ENCODE measurements at regions not wholly inside any gene's neighbourhood (a gene's known extent, or its start where the extent isn't known, plus 50 kb on each side); places are given as distances from the start of the nearest gene placed in this dataset.

DNA sequence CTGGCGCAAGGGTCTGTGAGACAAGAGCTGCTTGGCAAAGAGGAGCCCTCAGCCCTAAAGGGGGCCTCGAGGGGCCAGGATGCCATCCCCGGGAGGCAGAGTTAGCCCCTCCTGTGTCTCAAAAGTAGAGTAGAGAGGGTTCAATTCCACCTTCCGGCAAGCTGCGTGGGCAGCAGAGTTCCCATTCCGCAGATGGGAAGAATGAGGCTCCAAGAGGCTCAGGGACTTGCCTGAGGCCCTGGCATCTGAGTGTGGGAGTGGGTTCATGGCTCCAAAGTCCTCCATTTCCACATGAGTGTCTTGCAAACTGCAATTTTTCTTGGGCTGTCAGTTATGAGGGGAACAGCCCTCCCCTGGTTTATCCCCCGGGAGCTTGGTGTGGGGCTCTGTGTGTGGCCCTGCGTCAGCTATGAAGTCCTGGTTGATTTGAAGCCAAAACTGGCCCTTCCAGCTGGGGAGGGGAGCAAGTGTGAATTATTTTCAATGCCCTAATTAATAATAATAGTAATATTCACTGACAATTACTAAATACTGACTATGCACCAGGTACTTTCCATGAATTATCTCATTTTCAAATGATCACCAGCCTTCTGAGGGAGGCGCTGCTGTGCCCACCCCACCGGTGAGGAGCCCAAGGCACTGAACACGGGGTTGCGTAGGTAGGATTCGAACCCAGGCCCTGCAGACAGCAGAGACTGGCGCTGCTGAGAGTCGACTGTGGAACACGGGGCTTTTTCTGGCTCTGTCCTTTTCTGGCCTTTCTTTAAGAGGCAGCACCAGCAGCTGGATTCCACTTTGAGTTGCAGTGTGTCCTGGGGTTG, 153.0 kb upstream of the PTPN1 start:
- TF ChIP-seq, protein P1, sequence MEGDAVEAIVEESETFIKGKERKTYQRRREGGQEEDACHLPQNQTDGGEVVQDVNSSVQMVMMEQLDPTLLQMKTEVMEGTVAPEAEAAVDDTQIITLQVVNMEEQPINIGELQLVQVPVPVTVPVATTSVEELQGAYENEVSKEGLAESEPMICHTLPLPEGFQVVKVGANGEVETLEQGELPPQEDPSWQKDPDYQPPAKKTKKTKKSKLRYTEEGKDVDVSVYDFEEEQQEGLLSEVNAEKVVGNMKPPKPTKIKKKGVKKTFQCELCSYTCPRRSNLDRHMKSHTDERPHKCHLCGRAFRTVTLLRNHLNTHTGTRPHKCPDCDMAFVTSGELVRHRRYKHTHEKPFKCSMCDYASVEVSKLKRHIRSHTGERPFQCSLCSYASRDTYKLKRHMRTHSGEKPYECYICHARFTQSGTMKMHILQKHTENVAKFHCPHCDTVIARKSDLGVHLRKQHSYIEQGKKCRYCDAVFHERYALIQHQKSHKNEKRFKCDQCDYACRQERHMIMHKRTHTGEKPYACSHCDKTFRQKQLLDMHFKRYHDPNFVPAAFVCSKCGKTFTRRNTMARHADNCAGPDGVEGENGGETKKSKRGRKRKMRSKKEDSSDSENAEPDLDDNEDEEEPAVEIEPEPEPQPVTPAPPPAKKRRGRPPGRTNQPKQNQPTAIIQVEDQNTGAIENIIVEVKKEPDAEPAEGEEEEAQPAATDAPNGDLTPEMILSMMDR (optimal IDR thresholded peaks at IDR 0.05 in 1 of 3, IDR thresholded peaks at IDR 0.05 in 1 of 3, conservative IDR thresholded peaks at IDR 0.05 in 1 of 3; ENCODE audit: extremely low read depth in 1 of 3, insufficient read depth in 2 of 3, low read length in 3 of 3): no peak
- no peak for TF ChIP-seq EZH2 (IDR thresholded peaks at IDR 0.05; ENCODE audit: low read length)

Data from keratinocyte (primary cell).